ELF-1 (cell line): ENCODE measurements at regions not wholly inside any gene's neighbourhood (a gene's known extent, or its start where the extent isn't known, plus 50 kb on each side); places are given as distances from the start of the nearest gene placed in this dataset.
"Not testable (repeated sequence)": the region's sequence is repeated elsewhere in the genome, so short reads cannot be mapped to it uniquely, and the experiment has no call there.

Experiments used
- DNase-seq: peaks from one replicate; pipeline ENCODE4 v3.0.0-alpha.2; 2016; ENCODE audit warnings: low read depth, low spot score

DNA sequence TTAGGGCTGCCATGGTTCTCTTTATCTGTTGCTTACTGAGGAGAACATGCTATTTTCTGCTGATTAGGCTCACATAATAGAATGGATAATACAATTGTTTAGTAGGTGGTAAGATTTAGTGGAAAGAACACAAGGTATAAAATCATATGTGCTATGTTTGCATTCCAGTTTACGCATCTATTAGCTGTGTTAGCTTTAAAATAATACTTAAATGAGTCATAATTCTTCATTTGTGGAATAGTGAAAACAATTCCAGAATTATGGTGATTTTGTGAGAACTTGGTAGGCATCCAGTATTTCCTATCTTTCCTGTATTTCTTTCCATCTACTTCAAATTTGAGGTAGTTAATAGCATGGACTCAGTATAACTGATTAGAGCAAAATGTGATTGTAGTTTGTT is 1585.5 kb upstream of the LRRTM3 start:
- no peak for DNase-seq

- no peak for DNase-seq
Observed at GRCh38 chr10:65341323-65341925, 1584.4 kb upstream of the LRRTM3 start.

- no peak for DNase-seq
Observed at GRCh38 chr10:65342245-65342644, 1583.6 kb upstream of the LRRTM3 start.

DNA sequence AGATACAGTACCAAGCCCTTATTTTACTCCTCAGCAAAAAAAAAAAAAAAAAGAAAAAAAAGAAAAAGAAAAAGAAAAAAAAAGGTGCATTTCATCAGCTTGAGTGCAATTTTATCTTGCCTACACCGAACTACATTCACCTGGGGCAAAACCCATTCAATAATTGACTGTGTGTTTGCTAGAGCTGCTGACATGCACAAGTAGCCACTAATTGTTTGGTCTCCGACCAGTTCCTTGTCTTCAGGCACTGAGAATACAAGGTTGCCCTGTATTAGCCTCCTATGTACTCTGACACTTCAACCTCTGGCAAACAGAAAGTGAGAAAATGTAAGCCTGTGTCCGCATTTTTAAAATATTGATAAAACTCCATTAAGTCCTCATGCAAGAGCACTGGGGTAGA is 1579.4 kb upstream of the LRRTM3 start:
- no peak for DNase-seq

DNA sequence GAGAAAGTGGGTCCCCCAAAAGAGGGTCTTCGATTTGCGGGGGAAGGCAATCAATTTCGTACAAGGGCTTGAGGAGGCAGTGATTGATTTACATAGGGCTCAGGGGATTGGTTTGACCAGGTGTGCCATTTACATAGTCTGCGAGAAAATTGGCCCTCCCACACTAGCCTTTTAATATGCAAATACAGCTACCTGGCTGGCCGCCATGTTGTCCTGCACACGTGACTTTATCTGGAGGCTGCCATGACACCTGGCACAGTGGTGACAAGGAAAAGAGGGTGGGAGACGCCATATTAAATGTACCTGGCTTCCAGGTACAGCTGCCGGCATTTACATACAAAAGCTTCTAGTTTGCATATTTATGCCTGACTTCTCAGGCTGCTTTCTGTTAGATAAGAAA is 1577.2 kb upstream of the LRRTM3 start:
- DNase-seq = peak; percentile 33

GRCh38 chr10:65350611-65351010 is 1575.2 kb upstream of the LRRTM3 start:
- no peak for DNase-seq

DNA sequence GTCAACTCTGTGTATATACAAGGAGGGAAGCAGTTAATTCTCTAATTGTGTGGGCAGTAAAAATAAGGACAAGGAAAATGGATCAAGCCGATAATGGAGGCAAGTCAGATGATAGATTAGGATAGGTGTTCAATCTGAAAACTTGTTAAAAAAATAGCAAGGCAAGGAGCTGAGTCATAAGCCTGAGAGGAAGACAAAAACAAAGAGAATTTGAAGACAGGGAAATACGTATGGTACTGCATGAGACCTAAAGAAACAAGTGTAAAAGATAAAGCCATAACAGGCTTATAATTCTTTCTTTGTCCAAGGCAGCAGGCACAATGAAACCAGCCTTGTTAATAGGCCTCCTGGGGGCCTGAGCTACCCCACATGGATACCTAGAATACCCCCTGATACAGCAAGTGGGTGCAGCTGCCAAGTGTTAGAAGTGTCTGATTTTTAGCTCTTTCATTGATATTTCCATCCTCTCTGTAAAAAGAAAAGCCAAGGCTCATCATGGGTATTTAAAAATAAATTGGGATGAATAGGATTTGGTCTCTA is 1570.6 kb upstream of the LRRTM3 start:
- no peak for DNase-seq

DNA sequence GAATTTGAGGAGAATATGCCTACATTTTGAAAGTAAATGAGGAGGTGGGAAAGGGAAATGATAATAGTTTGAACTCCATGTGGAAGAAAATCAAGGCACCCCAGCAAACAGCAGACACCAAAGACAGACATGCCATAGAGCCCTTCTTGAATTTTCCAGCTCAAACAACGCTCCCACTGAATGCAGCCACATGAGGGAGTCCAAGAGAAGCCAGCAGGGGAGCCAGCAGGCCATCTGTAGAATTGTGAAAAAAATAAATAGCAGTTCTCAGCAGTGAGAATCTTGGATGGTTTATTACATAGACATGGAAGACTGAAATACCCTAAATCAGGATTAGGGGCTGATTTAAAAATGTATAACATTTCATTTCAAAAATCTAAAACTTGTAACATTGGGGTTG is 1567.3 kb upstream of the LRRTM3 start:
- peak; percentile 26 for DNase-seq

GRCh38 chr10:65360497-65360896 is 1565.3 kb upstream of the LRRTM3 start:
- DNase-seq = no peak

GRCh38 chr10:65365878-65366277 is 1560.0 kb upstream of the LRRTM3 start:
- no peak for DNase-seq

DNA sequence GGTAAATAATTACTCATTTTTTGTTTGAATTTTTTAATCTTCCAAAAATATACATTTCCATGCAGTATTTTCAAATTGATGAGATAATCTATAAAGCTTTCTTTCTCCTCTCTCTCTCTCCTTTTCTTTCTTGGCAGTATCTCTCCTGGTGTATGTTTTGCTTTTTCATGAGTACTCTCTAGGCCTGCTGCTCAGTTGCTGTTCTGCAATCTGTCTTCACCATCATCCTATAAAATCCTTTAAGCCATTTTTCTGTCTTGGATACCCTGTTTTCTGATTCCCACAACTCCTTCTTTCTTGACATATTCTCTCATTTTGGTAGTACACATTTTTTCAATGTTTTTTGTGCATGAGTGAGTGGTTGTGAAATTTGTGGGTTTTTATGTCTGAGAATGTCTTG is 1558.1 kb upstream of the LRRTM3 start:
- no peak for DNase-seq

DNA sequence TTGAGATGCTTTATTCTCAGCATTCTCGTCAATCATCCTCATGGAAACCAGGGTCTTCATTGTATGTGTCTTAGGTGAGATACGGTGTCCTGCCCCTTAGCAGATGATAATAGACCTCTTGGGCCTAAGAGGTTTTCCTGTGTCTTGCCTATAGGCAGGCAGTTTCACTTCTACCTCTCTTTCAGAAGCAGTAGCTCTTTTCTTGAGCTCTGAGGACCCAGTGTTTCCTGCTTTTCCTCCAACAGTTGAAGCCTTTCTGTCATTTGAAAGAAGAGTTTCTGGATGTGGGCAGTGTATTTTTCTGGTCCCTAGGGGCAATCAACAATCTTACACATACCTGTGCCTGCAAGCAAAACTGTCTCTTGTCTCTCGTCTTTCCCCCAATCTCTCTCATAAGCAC is 1550.3 kb upstream of the LRRTM3 start:
- peak; percentile 6 for DNase-seq

DNA sequence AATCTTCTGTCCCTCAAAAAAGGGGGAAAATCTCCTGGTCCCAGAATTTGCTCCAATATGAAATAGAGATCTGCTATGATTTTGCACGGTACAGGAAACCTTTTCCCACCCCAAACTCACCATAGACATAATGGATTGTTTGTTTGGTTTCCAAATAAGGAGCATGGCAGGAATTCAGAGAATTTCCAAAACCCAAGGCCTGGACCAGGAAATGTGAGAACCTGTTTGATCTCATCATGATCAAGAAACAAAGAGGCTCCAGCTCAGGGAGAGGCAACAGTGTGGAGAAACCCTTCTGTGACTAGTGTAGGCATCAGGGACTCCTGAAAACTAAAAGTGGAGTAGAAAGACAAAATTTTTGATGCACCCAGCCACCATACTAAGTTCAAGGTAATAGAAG is 1548.1 kb upstream of the LRRTM3 start:
- DNase-seq = peak; percentile 44

DNA sequence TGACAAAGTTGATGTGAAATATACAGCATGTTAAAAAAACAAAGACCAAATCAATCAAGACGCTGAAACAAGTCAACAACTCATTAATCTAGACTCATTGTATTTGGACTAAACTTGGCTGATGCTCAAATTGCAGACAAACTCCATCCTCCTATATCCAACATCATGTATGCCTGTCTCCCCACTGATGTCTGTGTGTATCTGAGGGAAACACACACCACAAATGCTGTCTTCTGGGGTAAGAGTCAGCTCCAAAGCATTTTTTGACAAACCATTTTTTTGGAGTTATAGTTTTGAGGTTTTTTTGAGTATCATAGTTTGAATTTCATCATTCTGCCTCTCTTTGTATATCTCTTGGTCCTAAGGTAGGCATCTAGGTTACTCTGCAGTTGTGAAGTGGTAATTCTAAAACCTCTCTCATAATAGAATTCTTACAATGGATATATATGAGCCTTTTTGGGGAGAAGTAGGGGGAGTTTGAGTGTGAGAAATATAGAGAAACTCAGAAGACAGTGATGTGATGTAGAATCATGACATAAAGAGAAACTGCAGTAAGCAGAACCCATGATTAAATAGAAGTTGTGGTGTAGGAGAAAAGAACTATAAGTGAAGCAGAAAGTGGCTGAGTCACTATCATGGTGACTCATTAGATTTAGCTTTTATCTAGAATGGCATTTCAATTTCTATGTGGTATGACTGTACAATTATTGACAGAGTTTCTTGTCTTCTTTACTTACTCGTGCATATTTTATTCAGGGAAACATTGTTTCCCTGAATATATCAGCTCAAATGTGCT is 1531.1 kb upstream of the LRRTM3 start:
- DNase-seq = no peak

GRCh38 chr10:65395631-65396030 is 1530.2 kb upstream of the LRRTM3 start:
- no peak for DNase-seq

GRCh38 chr10:65396997-65397396 is 1528.8 kb upstream of the LRRTM3 start:
- DNase-seq = no peak

DNA sequence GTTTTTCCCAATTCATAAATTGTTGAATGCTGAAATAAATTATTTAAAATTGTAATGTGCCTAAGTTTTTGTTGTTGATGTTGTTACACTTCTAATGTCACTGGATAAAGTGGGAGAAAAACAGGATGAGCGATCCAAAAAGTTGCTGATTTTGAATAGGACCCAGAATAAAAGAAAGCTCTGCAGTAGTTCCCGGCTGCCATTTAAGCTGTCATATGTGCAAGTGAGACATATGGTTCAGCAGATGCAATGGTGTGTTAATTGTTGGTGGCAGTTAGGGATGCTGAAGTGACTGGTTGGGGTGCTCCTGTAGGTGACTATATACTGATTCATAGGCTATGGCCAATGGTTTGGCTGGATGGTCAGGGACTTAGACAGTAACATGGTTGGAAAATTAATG is 1517.4 kb upstream of the LRRTM3 start:
- DNase-seq = no peak

DNA sequence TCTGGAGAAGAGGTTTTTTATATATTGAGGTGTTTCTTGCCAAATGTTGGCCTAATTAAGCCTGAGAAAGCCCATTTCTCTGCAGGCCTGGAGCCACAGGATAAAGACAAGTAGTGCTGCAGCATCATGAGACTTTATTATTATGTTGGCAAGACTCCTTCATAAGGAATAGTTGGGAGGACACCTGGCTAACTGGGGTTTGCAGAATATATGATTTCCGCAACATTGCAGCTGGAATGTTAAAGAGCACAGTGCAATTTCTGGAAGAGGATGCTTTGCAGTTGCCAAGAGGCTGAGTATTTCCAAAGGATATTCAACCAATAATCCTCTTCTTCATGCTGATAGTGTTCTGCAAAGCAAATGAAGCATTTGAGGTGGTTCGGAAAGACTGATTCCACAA is 1512.8 kb upstream of the LRRTM3 start:
- DNase-seq = no peak

- no peak for DNase-seq
Observed at GRCh38 chr10:65415318-65415717, 1510.5 kb upstream of the LRRTM3 start.

- DNase-seq = no peak
Observed at GRCh38 chr10:65416094-65416493, 1509.7 kb upstream of the LRRTM3 start.

- DNase-seq = no peak
Observed at GRCh38 chr10:65419629-65420028, 1506.2 kb upstream of the LRRTM3 start.

- no peak for DNase-seq
Observed at GRCh38 chr10:65423043-65423442, 1502.8 kb upstream of the LRRTM3 start.

DNA sequence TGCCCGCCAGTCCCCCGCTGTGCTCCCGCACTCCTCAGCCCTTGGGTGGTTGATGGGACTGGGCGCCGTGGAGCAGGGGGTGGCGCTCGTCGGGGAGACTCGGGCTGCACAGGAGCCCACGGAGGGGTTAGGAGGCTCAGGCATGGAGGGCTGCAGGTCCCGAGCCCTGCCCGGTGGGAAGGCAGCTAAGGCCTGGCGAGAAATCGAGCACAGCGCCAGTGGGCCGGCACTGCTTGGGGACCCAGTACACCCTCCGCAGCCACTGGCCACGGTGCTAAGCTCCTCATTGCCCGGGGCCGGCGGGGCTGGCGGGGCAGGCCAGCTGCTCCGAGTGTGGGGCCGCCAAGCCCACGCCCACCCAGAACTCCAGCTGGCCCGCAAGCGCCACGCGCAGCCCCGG is 1496.5 kb upstream of the LRRTM3 start:
- not testable (repeated sequence) for DNase-seq
